22Rv1 (cell line): ENCODE measurements at regions not wholly inside any gene's neighbourhood (a gene's known extent, or its start where the extent isn't known, plus 50 kb on each side); places are given as distances from the start of the nearest gene placed in this dataset.

ENCODE experiments used
- H3K27ac ChIP-seq: fragments of 450-650 bp; 2 replicates; pipeline ENCODE4 v1.5.1; 2017
- CTCF ChIP-seq: fragments of 450-650 bp; IDR thresholded peaks from 2 replicates; pipeline ENCODE4 v1.5.1; 2017; ENCODE audit warnings: mild to moderate bottlenecking
- ZFX ChIP-seq: fragments of 450-650 bp; IDR thresholded peaks from 2 replicates; pipeline ENCODE4 v1.6.1; 2017; ENCODE audit warnings: antibody characterized with exemption, borderline replicate concordance

GRCh38 chr15:100727291-100727851 is 125.0 kb downstream of the ASB7 start:
- TF ChIP-seq ZFX (no peak), CTCF (no peak)
- H3K27ac ChIP-seq = no peak overlapping the region

GRCh38 chr15:100728371-100729201 is 126.2 kb downstream of the ASB7 start:
- TF ChIP-seq CTCF = no peak
- no peak for TF ChIP-seq ZFX
- H3K27ac ChIP-seq = no peak overlapping the region

GRCh38 chr15:100729461-100729860 is 127.1 kb downstream of the ASB7 start:
- TF ChIP-seq ZFX (no peak), CTCF (no peak)
- H3K27ac ChIP-seq = no peak overlapping the region

- no peak overlapping the region for H3K27ac ChIP-seq
- no peak for TF ChIP-seq CTCF
- TF ChIP-seq ZFX = no peak
Measured at GRCh38 chr15:100730129-100730528, 127.7 kb downstream of the ASB7 start.

GRCh38 chr15:100730655-100731266 is 128.4 kb downstream of the ASB7 start:
- no peak overlapping the region for H3K27ac ChIP-seq
- TF ChIP-seq ZFX (no peak), CTCF (no peak)

- no peak overlapping the region for H3K27ac ChIP-seq
- TF ChIP-seq ZFX = no peak
Measured at GRCh38 chr15:100731267-100732152, 129.1 kb downstream of the ASB7 start.
